Bronchial epithelial cell (primary cell): ENCODE measurements at regions not wholly inside any gene's neighbourhood (a gene's known extent, or its start where the extent isn't known, plus 50 kb on each side); places are given as distances from the start of the nearest gene placed in this dataset.

ENCODE experiments used
- DNase-seq: peaks from one replicate; pipeline ENCODE4 v3.0.0-alpha.2; 2010; ENCODE audit warnings: low read depth
- FAIRE-seq: peaks from 2 replicates; lab custom pipeline; 2011; peaks lifted over from hg19 to GRCh38; lab: Jason Lieb, UNC
- H3K27me3 ChIP-seq: 2 replicates; pipeline ENCODE4 v1.5.1; 2011; ENCODE audit warnings: low read length; ENCODE audit not compliant: control insufficient read depth, insufficient read depth
- H3K36me3 ChIP-seq: 2 replicates; pipeline ENCODE4 v1.5.1; 2011; ENCODE audit warnings: low read length; ENCODE audit not compliant: control insufficient read depth, insufficient read depth
- H3K4me3 ChIP-seq: 2 replicates; pipeline ENCODE4 v1.5.1; 2011; ENCODE audit warnings: mild to moderate bottlenecking, low read depth, low read length, control low read depth
- TF ChIP-seq, protein P1 (sequence below): IDR thresholded peaks from 2 replicates; pipeline ENCODE4 v1.5.1; 2011; ENCODE audit warnings: mild to moderate bottlenecking, moderate library complexity, low read length, control low read depth, inconsistent platforms; ENCODE audit not compliant: insufficient read depth, severe bottlenecking

DNA sequence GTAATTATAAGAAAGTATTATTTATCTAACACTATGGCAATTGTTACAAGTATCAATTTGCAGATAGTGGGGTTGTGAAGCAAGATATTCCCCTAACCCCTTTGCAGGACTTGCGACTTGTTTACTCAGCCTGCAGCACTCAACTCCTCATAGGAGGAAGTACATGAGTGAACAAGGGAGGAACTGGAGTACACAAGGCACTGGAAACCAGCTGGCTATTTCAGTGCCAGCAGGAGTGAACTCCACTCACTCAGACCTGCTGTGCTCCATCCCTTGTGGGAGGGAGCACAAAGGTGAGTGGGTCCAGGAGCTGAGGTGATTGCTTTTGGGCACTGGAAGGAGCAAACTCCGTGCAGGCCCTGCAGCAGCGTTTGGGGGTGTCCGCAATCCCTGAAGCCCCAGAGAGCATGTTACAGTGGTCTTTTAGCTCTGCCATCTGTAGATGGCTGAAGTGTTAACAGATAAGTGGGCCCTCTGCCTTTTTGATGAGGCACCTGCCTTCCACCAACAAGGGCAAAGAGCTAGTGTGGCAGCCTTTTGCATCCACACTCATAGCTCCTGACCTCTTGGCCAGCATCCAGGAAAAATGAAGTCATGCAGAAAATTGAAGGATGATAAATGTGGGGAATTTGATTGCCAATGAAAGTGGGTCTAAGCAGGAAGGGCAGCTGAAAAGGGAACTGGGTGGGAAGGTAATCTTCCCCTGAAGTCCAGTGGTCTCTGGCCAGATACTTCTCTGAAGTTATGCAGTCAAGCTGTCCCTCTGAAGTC is 802.2 kb upstream of the MIR17HG start:
- Histone ChIP-seq H3K4me3 (no peak overlapping the region), H3K27me3 (no peaks in the 10 kb centered on the region), H3K36me3 (no peaks in the 10 kb centered on the region)
- FAIRE-seq (no peak), DNase-seq (peak; percentile 32)
- TF ChIP-seq, protein P1, sequence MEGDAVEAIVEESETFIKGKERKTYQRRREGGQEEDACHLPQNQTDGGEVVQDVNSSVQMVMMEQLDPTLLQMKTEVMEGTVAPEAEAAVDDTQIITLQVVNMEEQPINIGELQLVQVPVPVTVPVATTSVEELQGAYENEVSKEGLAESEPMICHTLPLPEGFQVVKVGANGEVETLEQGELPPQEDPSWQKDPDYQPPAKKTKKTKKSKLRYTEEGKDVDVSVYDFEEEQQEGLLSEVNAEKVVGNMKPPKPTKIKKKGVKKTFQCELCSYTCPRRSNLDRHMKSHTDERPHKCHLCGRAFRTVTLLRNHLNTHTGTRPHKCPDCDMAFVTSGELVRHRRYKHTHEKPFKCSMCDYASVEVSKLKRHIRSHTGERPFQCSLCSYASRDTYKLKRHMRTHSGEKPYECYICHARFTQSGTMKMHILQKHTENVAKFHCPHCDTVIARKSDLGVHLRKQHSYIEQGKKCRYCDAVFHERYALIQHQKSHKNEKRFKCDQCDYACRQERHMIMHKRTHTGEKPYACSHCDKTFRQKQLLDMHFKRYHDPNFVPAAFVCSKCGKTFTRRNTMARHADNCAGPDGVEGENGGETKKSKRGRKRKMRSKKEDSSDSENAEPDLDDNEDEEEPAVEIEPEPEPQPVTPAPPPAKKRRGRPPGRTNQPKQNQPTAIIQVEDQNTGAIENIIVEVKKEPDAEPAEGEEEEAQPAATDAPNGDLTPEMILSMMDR: no peak

DNA sequence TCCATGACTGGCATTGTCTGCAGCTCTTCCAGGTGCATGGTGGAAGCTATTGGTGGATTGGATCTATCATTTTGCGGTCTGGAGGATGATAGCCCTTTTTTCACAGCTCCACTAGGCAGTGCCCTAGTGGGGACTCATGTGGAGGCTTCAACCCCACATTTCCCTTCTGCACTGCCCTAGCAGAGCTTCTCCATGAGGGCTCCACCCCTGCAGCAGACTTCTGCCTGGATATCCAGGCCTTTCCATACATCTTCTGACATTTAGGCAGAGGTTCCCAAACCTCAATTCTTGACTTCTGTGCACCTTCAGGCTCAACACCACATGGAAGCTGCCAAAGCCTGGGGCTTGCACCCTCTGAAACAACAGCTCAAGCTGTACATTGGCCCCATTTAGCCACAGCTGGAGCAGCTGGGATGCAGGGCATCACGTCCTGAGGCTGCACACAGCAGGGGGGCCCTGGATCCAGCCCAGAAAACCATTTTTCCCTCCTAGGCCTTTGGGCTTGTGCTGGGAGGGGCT is 800.2 kb upstream of the MIR17HG start:
- Histone ChIP-seq H3K4me3 (no peak overlapping the region), H3K36me3 (no peaks in the 10 kb centered on the region), H3K27me3 (no peaks in the 10 kb centered on the region)
- FAIRE-seq (no peak), DNase-seq (no peak)
- TF ChIP-seq, protein P1: no peak

DNA sequence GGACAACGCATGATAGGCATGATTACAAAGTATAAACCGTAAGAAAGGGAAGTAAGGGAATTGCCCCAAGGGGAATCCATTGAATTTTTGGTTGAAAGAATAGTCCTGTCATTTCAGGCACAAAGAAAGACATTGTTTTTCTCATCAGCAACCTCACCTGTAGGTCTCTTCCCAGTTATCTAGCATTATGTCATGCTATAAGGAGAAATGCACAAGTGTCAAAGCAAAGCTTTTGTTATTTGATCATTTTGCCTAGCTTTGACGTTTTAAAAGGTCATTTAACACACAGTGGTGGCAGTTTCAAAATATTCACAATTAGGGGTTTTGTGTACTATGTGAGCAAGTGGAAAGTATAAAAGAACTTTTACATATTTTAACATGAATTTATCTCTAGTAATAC is 796.2 kb upstream of the MIR17HG start:
- no peak for FAIRE-seq

DNA sequence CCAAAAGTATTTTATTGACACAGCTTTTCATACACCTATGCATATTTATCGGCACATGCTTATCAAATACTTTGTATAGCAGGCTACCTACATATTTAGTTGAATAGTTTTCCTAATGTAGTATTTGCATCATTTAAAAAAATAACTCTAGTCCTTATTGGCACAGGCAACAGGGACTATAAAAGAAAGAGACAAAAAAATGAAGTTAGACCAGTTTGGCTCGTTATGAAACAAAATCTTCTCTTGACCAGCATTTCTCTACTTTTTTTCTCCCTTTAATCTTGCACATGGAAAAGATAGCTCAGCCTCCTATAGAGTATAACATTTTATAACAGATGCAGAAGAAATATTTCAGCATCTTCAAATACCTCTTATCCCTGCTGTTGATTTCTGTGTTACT is 794.8 kb upstream of the MIR17HG start:
- DNase-seq (peak; percentile 26), FAIRE-seq (no peak)
- Histone ChIP-seq H3K27me3 (no peaks in the 10 kb centered on the region), H3K36me3 (no peaks in the 10 kb centered on the region), H3K4me3 (no peak overlapping the region)
- TF ChIP-seq, protein P1: no peak

More for the DNA sequence above, 796.2 kb upstream of the MIR17HG start:
- Histone ChIP-seq H3K27me3 (no peaks in the 10 kb centered on the region), H3K4me3 (no peak overlapping the region), H3K36me3 (no peaks in the 10 kb centered on the region)
- no peak for DNase-seq
- TF ChIP-seq, protein P1: no peak

DNA sequence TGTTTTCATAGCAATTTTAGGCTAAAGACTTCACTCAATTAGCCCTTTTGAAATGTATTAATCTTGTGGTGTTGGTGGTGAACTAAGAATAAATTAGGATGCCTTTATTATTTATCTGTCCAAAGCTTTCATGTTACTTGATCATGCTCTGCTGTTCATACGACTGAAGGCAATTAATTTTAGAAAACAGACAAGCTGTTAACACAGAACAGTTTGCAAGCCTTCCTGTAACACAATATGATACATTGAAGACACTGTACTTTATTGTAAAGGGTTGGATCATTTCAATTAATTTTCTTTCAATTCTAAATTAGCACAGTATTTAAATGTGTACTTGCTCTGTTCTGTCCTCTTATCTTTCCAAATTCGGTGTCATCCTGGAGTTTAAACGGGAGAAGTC is 794.3 kb upstream of the MIR17HG start:
- DNase-seq (no peak), FAIRE-seq (no peak)
- no peaks in the 10 kb centered on the region for H3K36me3 ChIP-seq
- TF ChIP-seq, protein P1: no peak
- no peak overlapping the region for H3K4me3 ChIP-seq
- H3K27me3 ChIP-seq: no peaks in the 10 kb centered on the region

DNA sequence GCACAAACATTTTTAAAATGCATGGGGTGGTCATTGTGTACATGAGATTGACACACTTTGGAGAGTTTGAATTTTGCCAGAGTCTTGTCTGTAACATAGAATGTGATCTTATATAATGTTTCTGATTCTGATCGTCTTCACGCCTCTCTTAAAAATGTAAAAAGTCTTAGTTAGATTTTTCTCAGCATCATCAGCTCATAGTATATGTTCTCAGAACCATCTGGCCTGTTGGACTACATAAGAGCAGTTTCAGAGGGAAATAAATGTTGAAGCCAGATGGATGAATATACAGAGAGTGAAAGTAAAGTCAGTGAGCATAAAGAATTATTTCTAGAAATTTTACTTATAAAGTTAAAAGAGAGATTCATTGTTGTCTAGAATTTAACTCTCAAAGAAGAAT is 789.9 kb upstream of the MIR17HG start:
- Histone ChIP-seq H3K4me3 (no peak overlapping the region), H3K27me3 (no peaks in the 10 kb centered on the region), H3K36me3 (no peaks in the 10 kb centered on the region)
- no peak for FAIRE-seq
- DNase-seq: no peak
- TF ChIP-seq, protein P1: no peak
